ENCODE measurements at regions not wholly inside any gene's neighbourhood (a gene's known extent, or its start where the extent isn't known, plus 50 kb on each side); places are given as distances from the start of the nearest gene placed in this dataset.

GRCh38 chr13:21974741-21975140 is 303.9 kb downstream of the FGF9 start:
- TF ChIP-seq POLR2A (IDR thresholded peaks at IDR 0.05) (no peak), CTCF (IDR thresholded peaks at IDR 0.05 in 4 of 5, conservative IDR thresholded peaks at IDR 0.05 in 1 of 5) (no peak)

Data from gastrocnemius medialis (tissue), 4 donors.